ENCODE measurements at regions not wholly inside any gene's neighbourhood (a gene's known extent, or its start where the extent isn't known, plus 50 kb on each side); places are given as distances from the start of the nearest gene placed in this dataset.
"Not testable (repeated sequence)": the region's sequence is repeated elsewhere in the genome, so short reads cannot be mapped to it uniquely, and the experiment has no call there.

GRCh38 chr6:165768961-165769360 lies 105.9 kb upstream of the PDE10A start:
- DNase-seq (ENCODE audit: low read depth) = no peak
- H3K4me3 ChIP-seq (ENCODE audit: low read length) = no peak overlapping the region
- no peak for TF ChIP-seq CTCF (conservative IDR thresholded peaks at IDR 0.05; ENCODE audit: low read depth, low read length)

- no peak for DNase-seq (ENCODE audit: low read depth)
- TF ChIP-seq CTCF (conservative IDR thresholded peaks at IDR 0.05; ENCODE audit: low read depth, low read length) = no peak
These were observed 104.2 kb upstream of the PDE10A start for GRCh38 chr6:165767228-165767627.

GRCh38 chr6:165766457-165766856 lies 103.4 kb upstream of the PDE10A start:
- no peak for DNase-seq (ENCODE audit: low read depth)
- no peak for TF ChIP-seq CTCF (conservative IDR thresholded peaks at IDR 0.05; ENCODE audit: low read depth, low read length)

More at GRCh38 chr6:165767228-165767627, 104.2 kb upstream of the PDE10A start:
- H3K4me3 ChIP-seq (ENCODE audit: low read length) = no peak overlapping the region

GRCh38 chr6:165766026-165766425 lies 103.0 kb upstream of the PDE10A start:
- no peak for TF ChIP-seq CTCF (conservative IDR thresholded peaks at IDR 0.05; ENCODE audit: low read depth, low read length)
- no peak for DNase-seq (ENCODE audit: low read depth)
- H3K4me3 ChIP-seq (ENCODE audit: low read length) = no peak overlapping the region

More at GRCh38 chr6:165766457-165766856, 103.4 kb upstream of the PDE10A start:
- H3K4me3 ChIP-seq (ENCODE audit: low read length) = no peak overlapping the region

GRCh38 chr6:165765256-165765655 lies 102.2 kb upstream of the PDE10A start:
- H3K4me3 ChIP-seq (ENCODE audit: low read length); DNase-seq (ENCODE audit: low read depth): not testable (repeated sequence)

- no peak for TF ChIP-seq CTCF (conservative IDR thresholded peaks at IDR 0.05; ENCODE audit: low read depth, low read length)
- no peak for DNase-seq (ENCODE audit: low read depth)
- H3K4me3 ChIP-seq (ENCODE audit: low read length) = no peak overlapping the region
These were observed 99.8 kb upstream of the PDE10A start for GRCh38 chr6:165762876-165763275.

GRCh38 chr6:165762125-165762524 lies 99.1 kb upstream of the PDE10A start:
- DNase-seq (ENCODE audit: low read depth) = no peak
- no peak overlapping the region for H3K4me3 ChIP-seq (ENCODE audit: low read length)
- no peak for TF ChIP-seq CTCF (conservative IDR thresholded peaks at IDR 0.05; ENCODE audit: low read depth, low read length)

- DNase-seq (ENCODE audit: low read depth) = no peak
- TF ChIP-seq CTCF (conservative IDR thresholded peaks at IDR 0.05; ENCODE audit: low read depth, low read length) = no peak
- no peak overlapping the region for H3K4me3 ChIP-seq (ENCODE audit: low read length)
These were observed 97.8 kb upstream of the PDE10A start for GRCh38 chr6:165760803-165761185.

All from retinal pigment epithelial cell (primary cell).